Stimulated activated naive CD4-positive, alpha-beta T cell treated with Interleukin-2 at 50 U/mL for 16 hours (primary cell): ENCODE measurements at regions not wholly inside any gene's neighbourhood (a gene's known extent, or its start where the extent isn't known, plus 50 kb on each side); places are given as distances from the start of the nearest gene placed in this dataset.
"Not testable (repeated sequence)": the region's sequence is repeated elsewhere in the genome, so short reads cannot be mapped to it uniquely, and the experiment has no call there.

Experiments used
- DNase-seq: peaks from one replicate; lab custom pipeline; 2025; lab: John Stamatoyannopoulos, UW

DNA sequence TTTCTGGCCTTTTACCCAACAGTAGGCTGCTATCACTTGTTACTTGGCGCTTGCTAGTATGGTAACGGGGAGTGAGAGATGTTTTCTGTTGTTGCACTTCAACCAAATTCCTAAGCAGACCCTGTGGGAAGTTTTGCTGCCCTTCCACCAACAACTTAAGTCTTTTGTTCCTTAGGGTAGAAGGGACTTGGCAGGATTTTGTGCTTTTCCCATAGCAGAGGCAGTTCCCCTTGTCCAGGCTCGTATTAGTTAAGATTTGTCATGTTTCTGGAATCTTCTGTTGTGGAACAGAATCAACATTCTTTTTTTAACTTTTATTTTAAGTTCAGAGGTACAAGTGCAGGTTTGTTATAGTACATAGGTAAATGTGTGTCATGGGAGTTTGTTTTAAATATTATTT lies 73.2 kb upstream of the SGIP1 start:
- DNase-seq = no peak

DNA sequence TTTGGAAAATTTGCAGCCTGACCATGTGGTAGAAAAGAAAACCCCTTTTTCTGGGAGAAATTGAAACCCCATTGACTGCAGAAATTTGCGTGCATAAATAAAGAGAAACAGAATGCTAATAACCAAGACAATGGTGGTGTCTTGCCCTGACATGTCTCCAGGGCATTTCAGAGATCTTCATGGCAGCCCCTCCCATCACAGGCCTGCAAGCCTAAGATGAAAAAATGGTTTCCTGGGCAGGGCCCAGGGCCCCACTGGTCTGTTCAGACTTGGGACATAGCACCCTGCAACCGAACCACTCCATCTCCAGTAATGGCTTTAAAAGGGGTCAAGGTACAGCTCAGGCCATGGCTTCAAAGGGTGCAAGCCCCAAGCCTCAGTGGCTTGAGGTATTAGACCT lies 71.6 kb upstream of the SGIP1 start:
- DNase-seq = no peak

GRCh38 chr1:66464351-66464750 lies 69.6 kb upstream of the SGIP1 start:
- DNase-seq = no peak

DNA sequence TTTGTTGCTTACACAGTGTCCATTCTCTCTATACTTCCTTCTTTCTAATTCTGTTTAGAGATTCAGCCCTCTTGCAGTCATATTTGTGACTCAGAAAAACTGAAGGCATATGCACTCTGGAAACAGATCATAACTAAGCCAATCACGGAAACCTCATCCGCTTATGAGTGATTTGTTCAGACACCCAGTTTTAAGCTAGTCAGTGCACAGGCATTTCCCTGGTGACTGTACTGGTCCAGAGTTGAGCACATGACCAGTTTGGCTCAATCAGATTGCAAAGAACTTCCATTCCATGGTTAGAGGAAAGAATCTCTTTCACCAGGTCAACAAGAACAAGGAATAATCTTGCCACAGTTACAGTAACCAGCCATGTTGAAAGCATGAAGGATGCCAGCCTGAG lies 69.2 kb upstream of the SGIP1 start:
- no peak for DNase-seq

DNA sequence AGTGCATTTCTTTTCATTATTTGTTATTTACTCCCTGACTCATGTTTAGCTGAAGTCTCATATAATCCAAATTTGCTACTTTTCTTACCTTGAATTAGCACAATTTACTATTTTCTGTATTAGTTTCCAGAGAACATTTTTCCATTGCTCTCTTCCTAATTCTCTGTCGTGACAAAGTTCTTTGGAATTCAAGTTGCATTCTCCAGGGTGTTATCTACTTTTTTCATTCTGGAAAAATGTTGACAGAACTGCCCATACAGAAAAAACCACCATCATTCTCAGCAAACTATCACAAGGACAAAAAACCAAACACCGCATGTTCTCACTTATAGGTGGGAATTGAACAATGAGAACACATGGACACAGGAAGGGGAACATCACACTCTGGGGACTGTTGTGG lies 67.3 kb upstream of the SGIP1 start:
- DNase-seq = not testable (repeated sequence)

GRCh38 chr1:66468722-66469121 lies 65.2 kb upstream of the SGIP1 start:
- DNase-seq = no peak

DNA sequence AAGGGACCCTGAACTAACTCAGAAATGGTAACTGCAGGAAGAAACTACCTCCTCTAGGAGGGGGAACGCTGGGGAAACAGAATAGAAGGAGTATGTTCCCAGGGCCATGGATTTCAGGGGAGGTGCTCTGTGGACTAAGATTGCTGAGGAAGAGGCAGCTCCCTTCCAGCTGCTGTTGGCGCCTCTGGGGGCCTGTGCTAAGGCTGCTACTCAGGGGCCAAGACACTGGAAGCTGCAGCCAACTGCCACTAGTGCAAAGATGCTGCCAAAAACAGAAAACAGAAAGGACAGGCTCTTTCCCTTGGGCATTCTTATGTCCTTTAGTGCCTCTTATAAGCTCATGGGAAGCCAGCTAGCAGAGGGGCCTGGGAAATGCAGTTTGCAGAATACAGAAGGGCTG lies 58.0 kb upstream of the SGIP1 start:
- no peak for DNase-seq

DNA sequence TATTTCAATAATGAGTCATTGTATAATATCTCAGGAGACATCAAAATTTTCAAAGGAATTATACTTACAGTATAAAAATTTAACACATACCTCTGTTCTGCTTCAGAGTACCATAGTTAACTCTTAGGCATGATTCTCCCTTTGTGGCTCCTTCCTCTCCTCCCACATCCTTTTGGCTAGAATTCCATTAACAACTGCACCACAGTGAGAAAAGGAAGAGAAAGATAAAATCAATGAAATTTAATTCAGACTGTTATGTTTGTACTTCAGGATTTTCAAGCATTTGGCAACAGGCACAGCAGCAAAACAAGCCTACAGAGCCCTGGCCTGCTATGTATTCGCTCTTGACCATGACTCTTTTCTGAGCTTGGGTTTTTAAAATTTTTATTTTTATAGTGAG lies 57.2 kb upstream of the SGIP1 start:
- no peak for DNase-seq

GRCh38 chr1:66478116-66478515 lies 55.8 kb upstream of the SGIP1 start:
- DNase-seq = no peak

- DNase-seq = no peak
Observed at GRCh38 chr1:66480162-66480561, 53.8 kb upstream of the SGIP1 start.

GRCh38 chr1:66481215-66481614 lies 52.7 kb upstream of the SGIP1 start:
- not testable (repeated sequence) for DNase-seq
